GM12892 (cell line): ENCODE measurements at regions not wholly inside any gene's neighbourhood (a gene's known extent, or its start where the extent isn't known, plus 50 kb on each side); places are given as distances from the start of the nearest gene placed in this dataset.

Experiments
- POLR2A ChIP-seq: IDR thresholded peaks from 2 replicates; pipeline ENCODE4 v1.6.1; 2011; ENCODE audit warnings: low read depth, low read length, control low read depth
- POLR2AphosphoS5 ChIP-seq: IDR thresholded peaks from 2 replicates; pipeline ENCODE4 v1.6.1; 2011; ENCODE audit warnings: low read depth, low read length, control low read depth

- TF ChIP-seq POLR2A: no peak
- TF ChIP-seq POLR2AphosphoS5: no peak
Measured at GRCh38 chr5:37991301-37992299, 151.8 kb upstream of the GDNF start.
